Testis (tissue), 2 donors: ENCODE measurements at regions not wholly inside any gene's neighbourhood (a gene's known extent, or its start where the extent isn't known, plus 50 kb on each side); places are given as distances from the start of the nearest gene placed in this dataset.

Source experiments
- DNase-seq: peaks from one replicate; pipeline ENCODE4 v3.0.0-alpha.2; 2019
- H3K27ac ChIP-seq, 2 donors: fragments of 200-600 bp; sonication (generic); one replicate each; pipeline ENCODE4 v1.5.1; 2019
- H3K27me3 ChIP-seq: fragments of 200-600 bp; sonication (generic); one replicate; pipeline ENCODE4 v1.5.1; 2019
- H3K36me3 ChIP-seq: fragments of 200-600 bp; sonication (generic); one replicate; pipeline ENCODE4 v1.5.1; 2017; ENCODE audit warnings: low read depth; ENCODE audit errors: missing control alignments
- H3K4me1 ChIP-seq: fragments of 200-600 bp; sonication (generic); one replicate; pipeline ENCODE4 v1.5.1; 2019
- H3K4me3 ChIP-seq, 2 donors: fragments of 200-600 bp; sonication (generic); one replicate each; pipeline ENCODE4 v1.5.1; 2017 to 2019
- H3K9me3 ChIP-seq: fragments of 200-600 bp; sonication (generic); one replicate; pipeline ENCODE4 v1.5.1; 2017
- CTCF ChIP-seq, 3 experiments: fragments of 450-650 bp in 2 of 3; fragments of 200-600 bp in 1 of 3; sonication (generic) in 1 of 3; IDR thresholded peaks; one replicate each; pipeline ENCODE4 v1.5.1; 2016 to 2019; ENCODE audit warnings: antibody characterized with exemption in 3 of 3, mild to moderate bottlenecking in 2 of 3, moderate library complexity in 1 of 3
- POLR2A ChIP-seq: fragments of 450-650 bp; IDR thresholded peaks from one replicate; pipeline ENCODE4 v1.6.1; 2017; ENCODE audit warnings: antibody characterized with exemption, mild to moderate bottlenecking, moderate library complexity
- WGBS, 2 donors: methylation state at CpG; one replicate each; pipeline ENCODE4 v1.1.5; 2018; 5-methylcytosine and 5-hydroxymethylcytosine counted together
- intact Hi-C: fragments of 100-400 bp; cut with DNase I; formaldehyde crosslinking; loops from one replicate; pipeline ENCODE4 v1.15.1; 2023; ENCODE audit warnings: low total_unique reads

DNA sequence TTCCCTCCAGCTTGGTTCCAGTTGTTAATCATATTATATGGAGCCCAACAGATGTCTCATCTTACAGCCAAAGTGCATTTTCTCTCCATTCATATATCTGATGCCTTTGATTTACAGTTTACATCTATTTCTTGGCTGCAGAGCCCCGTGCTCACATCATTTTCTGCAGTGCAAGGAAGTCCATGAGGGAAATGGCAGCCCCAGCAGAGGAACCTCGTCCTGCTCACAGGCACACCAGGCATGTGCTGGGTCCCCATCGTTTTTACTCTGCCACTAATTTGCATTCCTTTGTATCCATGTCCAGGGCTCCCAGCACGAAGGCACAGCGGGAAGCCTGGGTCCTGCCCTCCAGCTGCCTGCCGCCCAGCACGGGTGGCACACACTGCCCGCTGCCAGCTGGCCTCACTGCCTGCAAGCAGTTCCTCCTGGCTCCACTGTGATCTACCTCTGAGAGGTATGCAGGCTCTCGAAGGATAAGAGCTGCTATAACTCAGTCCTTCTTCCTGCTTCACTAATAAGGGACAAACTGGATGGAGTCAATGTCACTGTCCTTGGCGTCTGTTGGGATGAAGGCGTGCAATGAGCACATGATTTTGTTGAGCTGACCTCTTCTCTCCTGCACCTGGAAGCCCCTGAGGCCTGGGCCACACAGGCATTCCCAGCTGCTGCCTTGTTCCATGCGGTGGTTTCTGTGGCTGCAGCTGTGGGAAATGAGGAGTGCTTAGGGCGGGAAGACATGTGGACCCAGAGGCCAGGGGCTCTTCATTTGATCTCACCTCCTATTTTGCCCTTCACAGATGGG lies 583.6 kb upstream of the MGMT start:
- H3K9me3 ChIP-seq, result no peaks in the 10 kb centered on the region
- no peak for DNase-seq
- WGBS, 2 donors, result 75 to 85% methylated on average over 13 of the region's 13 CpGs
- intact Hi-C loops, result no loop called here
- no peaks in the 10 kb centered on the region for H3K4me1 ChIP-seq
- H3K4me3 ChIP-seq, result no peak overlapping the region
- no peaks in the 10 kb centered on the region for H3K36me3 ChIP-seq
- no peaks in the 10 kb centered on the region for H3K27me3 ChIP-seq
- no peak for TF ChIP-seq CTCF (IDR thresholded peaks at IDR 0.05)
- no peak for TF ChIP-seq POLR2A
- H3K27ac ChIP-seq, result no peak overlapping the region

- WGBS, 2 donors, result 87 to 95% methylated on average over 7 of the region's 7 CpGs
- TF ChIP-seq CTCF (IDR thresholded peaks at IDR 0.05) (no peak), POLR2A (no peak)
- Histone ChIP-seq H3K4me1 (no peaks in the 10 kb centered on the region), H3K9me3 (no peaks in the 10 kb centered on the region), H3K4me3 (no peak overlapping the region), H3K27me3 (no peaks in the 10 kb centered on the region), H3K36me3 (no peaks in the 10 kb centered on the region), H3K27ac (no peak overlapping the region)
- intact Hi-C loops, result no loop called here
- DNase-seq, result no peak
These were observed 583.0 kb upstream of the MGMT start for GRCh38 chr10:128884033-128884425.

- 84 to 85% methylated on average over 6 of the region's 6 CpGs for WGBS, 2 donors
- TF ChIP-seq CTCF (IDR thresholded peaks at IDR 0.05) (no peak), POLR2A (no peak)
- DNase-seq, result no peak
- no peaks in the 10 kb centered on the region for H3K4me1 ChIP-seq
- intact Hi-C loops, result no loop called here
- no peak overlapping the region for H3K4me3 ChIP-seq
- no peaks in the 10 kb centered on the region for H3K9me3 ChIP-seq
- no peaks in the 10 kb centered on the region for H3K36me3 ChIP-seq
- H3K27me3 ChIP-seq, result no peaks in the 10 kb centered on the region
- no peak overlapping the region for H3K27ac ChIP-seq
These were observed 582.5 kb upstream of the MGMT start for GRCh38 chr10:128884496-128885072.

- no peak overlapping the region for H3K4me3 ChIP-seq
- H3K27me3 ChIP-seq, result no peaks in the 10 kb centered on the region
- H3K36me3 ChIP-seq, result no peaks in the 10 kb centered on the region
- H3K27ac ChIP-seq, result no peak overlapping the region
- no peaks in the 10 kb centered on the region for H3K9me3 ChIP-seq
- no peak for TF ChIP-seq CTCF (IDR thresholded peaks at IDR 0.05)
- TF ChIP-seq POLR2A, result no peak
- intact Hi-C loops, result no loop called here
- no peak for DNase-seq
- 74 to 82% methylated on average over 19 to 22 of the region's 22 CpGs for WGBS, 2 donors
- no peaks in the 10 kb centered on the region for H3K4me1 ChIP-seq
These were observed 581.2 kb upstream of the MGMT start for GRCh38 chr10:128885573-128886555.
